ENCODE measurements at regions not wholly inside any gene's neighbourhood (a gene's known extent, or its start where the extent isn't known, plus 50 kb on each side); places are given as distances from the start of the nearest gene placed in this dataset.

GRCh38 chr5:173456751-173457171 is 128.5 kb upstream of the STC2 start:
- Histone ChIP-seq H3K4me3 (no peak overlapping the region), H3K36me3 (no peaks in the 10 kb centered on the region), H3K4me2 (peak overlapping the region; percentile 50), H3K9me3 (no peaks in the 10 kb centered on the region), H3K9ac (no peak overlapping the region), H3K27me3 (no peaks in the 10 kb centered on the region), H4K20me1 (no peaks in the 10 kb centered on the region), H3K4me1 (peaks cover 23% of the 10 kb centered on the region), H3K27ac (no peak overlapping the region)
- TF ChIP-seq Cebpa-rat (IDR thresholded peaks at IDR 0.05), result no peak

- Histone ChIP-seq H3K9me3 (no peaks in the 10 kb centered on the region), H3K4me2 (peak overlapping the region; percentile 50), H3K27ac (no peak overlapping the region), H3K36me3 (no peaks in the 10 kb centered on the region), H3K27me3 (no peaks in the 10 kb centered on the region), H3K9ac (no peak overlapping the region), H3K4me3 (no peak overlapping the region), H3K4me1 (peaks cover 23% of the 10 kb centered on the region), H4K20me1 (no peaks in the 10 kb centered on the region)
- TF ChIP-seq Cebpa-rat (IDR thresholded peaks at IDR 0.05), result no peak
These were observed 128.0 kb upstream of the STC2 start for GRCh38 chr5:173456181-173456580.

GRCh38 chr5:173455599-173455957 is 127.4 kb upstream of the STC2 start:
- Histone ChIP-seq H4K20me1 (no peaks in the 10 kb centered on the region), H3K36me3 (no peaks in the 10 kb centered on the region), H3K27ac (no peak overlapping the region), H3K9me3 (no peaks in the 10 kb centered on the region), H3K4me1 (peaks cover 23% of the 10 kb centered on the region), H3K27me3 (no peaks in the 10 kb centered on the region), H3K4me2 (no peak overlapping the region), H3K4me3 (no peak overlapping the region), H3K9ac (no peak overlapping the region)
- TF ChIP-seq Cebpa-rat (IDR thresholded peaks at IDR 0.05), result no peak

- no peak overlapping the region for H3K4me3 ChIP-seq
These were observed 126.8 kb upstream of the STC2 start for GRCh38 chr5:173454736-173455598.

GRCh38 chr5:173454361-173454735 is 126.1 kb upstream of the STC2 start:
- no peak overlapping the region for H3K27ac ChIP-seq
- H3K27me3 ChIP-seq, result no peaks in the 10 kb centered on the region
- no peak for TF ChIP-seq Cebpa-rat (IDR thresholded peaks at IDR 0.05)
- H3K36me3 ChIP-seq, result no peaks in the 10 kb centered on the region
- no peak overlapping the region for H3K4me3 ChIP-seq
- H3K9ac ChIP-seq, result no peak overlapping the region
- H3K4me1 ChIP-seq, result peaks cover 23% of the 10 kb centered on the region
- H4K20me1 ChIP-seq, result no peaks in the 10 kb centered on the region
- H3K9me3 ChIP-seq, result no peaks in the 10 kb centered on the region
- no peak overlapping the region for H3K4me2 ChIP-seq

More at GRCh38 chr5:173454736-173455598, 126.8 kb upstream of the STC2 start:
- H3K36me3 ChIP-seq, result no peaks in the 10 kb centered on the region
- peaks cover 23% of the 10 kb centered on the region for H3K4me1 ChIP-seq
- H3K27ac ChIP-seq, result no peak overlapping the region
- no peaks in the 10 kb centered on the region for H3K27me3 ChIP-seq
- H3K9ac ChIP-seq, result no peak overlapping the region
- H3K9me3 ChIP-seq, result no peaks in the 10 kb centered on the region
- no peak for TF ChIP-seq Cebpa-rat (IDR thresholded peaks at IDR 0.05)
- H3K4me2 ChIP-seq, result no peak overlapping the region
- H4K20me1 ChIP-seq, result no peaks in the 10 kb centered on the region

GRCh38 chr5:173453167-173453566 is 125.0 kb upstream of the STC2 start:
- no peaks in the 10 kb centered on the region for H3K27me3 ChIP-seq
- H4K20me1 ChIP-seq, result no peaks in the 10 kb centered on the region
- no peaks in the 10 kb centered on the region for H3K9me3 ChIP-seq
- no peak overlapping the region for H3K27ac ChIP-seq
- H3K4me2 ChIP-seq, result no peak overlapping the region
- H3K36me3 ChIP-seq, result no peaks in the 10 kb centered on the region
- H3K4me3 ChIP-seq, result no peak overlapping the region
- no peak for TF ChIP-seq Cebpa-rat (IDR thresholded peaks at IDR 0.05)
- H3K9ac ChIP-seq, result no peak overlapping the region
- H3K4me1 ChIP-seq, result peaks cover 23% of the 10 kb centered on the region

GRCh38 chr5:173452119-173452905 is 124.1 kb upstream of the STC2 start:
- Histone ChIP-seq H3K4me2 (no peak overlapping the region), H3K27ac (no peak overlapping the region), H3K36me3 (no peaks in the 10 kb centered on the region), H4K20me1 (no peaks in the 10 kb centered on the region), H3K9ac (no peak overlapping the region), H3K27me3 (no peaks in the 10 kb centered on the region), H3K4me3 (no peak overlapping the region), H3K9me3 (no peaks in the 10 kb centered on the region), H3K4me1 (peaks cover 17% of the 10 kb centered on the region)
- no peak for TF ChIP-seq Cebpa-rat (IDR thresholded peaks at IDR 0.05)

GRCh38 chr5:173451651-173452050 is 123.4 kb upstream of the STC2 start:
- Histone ChIP-seq H3K4me1 (peaks cover 10% of the 10 kb centered on the region), H3K4me2 (no peak overlapping the region), H3K9ac (no peak overlapping the region)

GRCh38 chr5:173451031-173451430 is 122.8 kb upstream of the STC2 start:
- Histone ChIP-seq H3K4me3 (no peak overlapping the region), H3K27me3 (no peaks in the 10 kb centered on the region), H3K4me1 (peaks cover 4% of the 10 kb centered on the region), H3K9me3 (no peaks in the 10 kb centered on the region), H3K9ac (no peak overlapping the region), H3K36me3 (no peaks in the 10 kb centered on the region), H3K27ac (no peak overlapping the region), H4K20me1 (no peaks in the 10 kb centered on the region), H3K4me2 (no peak overlapping the region)
- TF ChIP-seq Cebpa-rat (IDR thresholded peaks at IDR 0.05), result no peak

More at GRCh38 chr5:173451651-173452050, 123.4 kb upstream of the STC2 start:
- no peak for TF ChIP-seq Cebpa-rat (IDR thresholded peaks at IDR 0.05)
- Histone ChIP-seq H3K27ac (no peak overlapping the region), H3K27me3 (no peaks in the 10 kb centered on the region), H3K4me3 (no peak overlapping the region), H3K36me3 (no peaks in the 10 kb centered on the region), H4K20me1 (no peaks in the 10 kb centered on the region), H3K9me3 (no peaks in the 10 kb centered on the region)

- Histone ChIP-seq H3K36me3 (no peaks in the 10 kb centered on the region), H3K9ac (no peak overlapping the region), H3K27ac (no peak overlapping the region), H3K4me2 (no peak overlapping the region), H3K4me3 (no peak overlapping the region), H3K9me3 (no peaks in the 10 kb centered on the region), H4K20me1 (no peaks in the 10 kb centered on the region), H3K27me3 (no peaks in the 10 kb centered on the region), H3K4me1 (no peaks in the 10 kb centered on the region)
- TF ChIP-seq Cebpa-rat (IDR thresholded peaks at IDR 0.05), result no peak
These were observed 122.0 kb upstream of the STC2 start for GRCh38 chr5:173450188-173450587.

All from BLaER1 (cell line).